GM19035 (cell line): ENCODE measurements at regions not wholly inside any gene's neighbourhood (a gene's known extent, or its start where the extent isn't known, plus 50 kb on each side); places are given as distances from the start of the nearest gene placed in this dataset.
"Not testable (repeated sequence)": the region's sequence is repeated elsewhere in the genome, so short reads cannot be mapped to it uniquely, and the experiment has no call there.

ENCODE experiments used
- ATAC-seq: cut with Tn5 transposase; IDR thresholded peaks from one replicate; pipeline ENCODE4 v1.9.1; 2021; ENCODE audit not compliant: unreplicated experiment

DNA sequence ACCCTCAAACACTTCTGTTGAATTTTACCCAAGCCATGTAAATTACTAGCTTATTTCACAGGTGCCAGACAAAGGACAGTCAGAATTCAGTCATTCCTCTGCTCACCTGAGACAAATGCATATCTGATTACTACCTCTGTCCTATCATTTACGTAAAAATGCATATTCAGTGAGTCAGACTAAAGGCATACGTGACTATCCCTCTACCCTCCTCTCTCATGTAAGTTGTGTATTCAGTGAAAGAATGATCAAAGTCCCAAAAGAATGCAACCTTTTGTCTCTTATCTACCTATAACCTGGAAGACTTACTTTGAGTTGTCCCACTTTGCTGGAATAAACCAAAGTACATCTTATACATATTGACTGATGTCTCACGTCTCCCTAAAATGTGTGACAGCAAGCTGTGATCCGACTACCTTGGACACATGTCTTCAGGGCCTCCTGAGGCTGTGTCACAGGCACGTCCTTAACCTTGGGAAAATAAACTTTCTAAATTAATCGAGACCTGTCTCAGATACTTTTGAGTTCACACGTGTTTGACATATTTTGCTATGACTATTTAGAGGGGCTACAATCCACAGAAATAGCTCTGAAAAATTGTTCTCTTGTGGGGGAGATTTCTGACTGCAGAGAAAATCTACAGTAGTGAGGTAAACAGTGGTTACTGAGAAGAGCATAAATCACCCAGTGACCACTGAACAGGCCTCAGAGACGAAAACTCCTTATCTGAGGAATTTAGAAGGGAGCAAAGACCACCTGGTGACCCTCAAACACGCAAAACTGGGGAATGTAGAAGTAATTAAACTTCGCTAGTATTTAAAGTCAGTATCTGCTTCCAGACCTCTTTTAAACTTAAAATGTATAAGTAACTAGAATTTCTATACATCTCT is 1575.8 kb downstream of the STIM2 start:
- no peak for ATAC-seq

DNA sequence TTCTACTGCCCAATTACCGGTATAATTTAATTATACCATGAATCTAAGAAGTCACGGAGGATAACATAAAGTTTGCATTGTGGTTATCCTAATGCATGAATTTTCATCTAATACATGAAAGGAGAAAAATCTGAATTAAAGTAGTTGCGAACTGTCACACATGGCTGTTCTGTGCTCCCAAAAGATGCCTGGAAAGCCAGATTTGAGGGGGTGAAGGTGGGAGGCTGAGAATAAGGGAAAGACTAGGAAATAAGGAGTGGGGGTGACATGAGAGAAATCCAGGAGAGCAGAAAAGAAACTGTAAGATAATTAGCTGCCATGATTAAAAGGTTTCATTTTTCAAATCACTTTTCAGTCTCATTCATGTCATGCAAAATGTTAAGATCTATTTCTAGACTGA is 1582.7 kb downstream of the STIM2 start:
- no peak for ATAC-seq

DNA sequence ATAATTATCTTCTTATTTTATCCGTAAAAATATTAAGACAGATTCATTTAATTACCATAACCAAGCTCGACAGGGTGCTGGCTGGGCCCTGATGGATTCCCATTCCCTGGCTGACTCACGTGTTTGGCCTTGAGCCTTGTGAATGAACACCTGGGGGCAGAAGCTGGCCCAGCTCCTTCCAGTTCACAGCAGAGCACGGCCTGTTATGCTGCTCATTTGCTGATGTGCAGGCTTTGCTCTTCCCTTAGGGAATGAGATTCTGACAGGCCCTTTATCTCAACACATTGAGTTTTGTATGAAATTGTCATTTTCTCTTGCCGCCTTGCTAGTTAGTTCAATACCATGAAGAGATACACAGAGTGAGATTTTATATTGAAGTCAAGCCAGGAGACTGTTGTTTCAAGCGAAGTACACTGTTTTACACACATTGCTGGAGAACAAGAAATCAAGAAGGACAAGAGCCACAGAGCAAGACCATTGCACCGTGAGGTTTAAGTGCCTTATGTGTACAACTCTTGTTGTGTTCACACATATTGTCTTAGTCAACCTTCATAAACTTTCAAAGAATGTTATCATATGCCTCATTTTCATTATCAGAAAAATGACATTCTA is 1583.3 kb downstream of the STIM2 start:
- ATAC-seq: no peak

DNA sequence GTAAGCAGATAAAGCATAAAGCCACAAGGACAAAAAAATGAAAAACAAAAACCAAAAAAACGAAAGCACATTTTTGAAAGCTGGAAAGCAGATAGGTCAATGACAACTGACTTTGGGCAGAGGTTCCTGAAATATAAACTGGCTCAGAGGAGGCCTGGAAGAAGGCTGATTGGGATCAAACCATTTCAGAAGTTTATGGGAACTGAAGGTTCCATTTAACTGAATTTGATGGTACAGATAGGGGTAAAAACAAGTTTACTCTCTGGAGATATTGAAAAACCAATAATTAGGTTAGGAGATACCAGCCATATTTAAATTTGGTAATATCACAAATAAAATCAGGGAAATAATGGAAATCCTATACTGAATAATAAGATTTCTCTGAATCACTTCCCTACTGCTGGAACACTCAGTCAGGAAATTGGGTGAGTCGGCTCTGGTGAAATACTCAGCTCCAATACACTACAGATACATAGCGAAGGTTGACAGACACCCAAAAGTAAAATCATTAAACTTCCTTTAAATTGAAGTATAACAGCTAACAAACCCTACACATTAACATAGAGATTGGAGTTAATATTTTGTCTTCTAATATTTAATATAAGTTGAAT is 1584.3 kb downstream of the STIM2 start:
- ATAC-seq: no peak

DNA sequence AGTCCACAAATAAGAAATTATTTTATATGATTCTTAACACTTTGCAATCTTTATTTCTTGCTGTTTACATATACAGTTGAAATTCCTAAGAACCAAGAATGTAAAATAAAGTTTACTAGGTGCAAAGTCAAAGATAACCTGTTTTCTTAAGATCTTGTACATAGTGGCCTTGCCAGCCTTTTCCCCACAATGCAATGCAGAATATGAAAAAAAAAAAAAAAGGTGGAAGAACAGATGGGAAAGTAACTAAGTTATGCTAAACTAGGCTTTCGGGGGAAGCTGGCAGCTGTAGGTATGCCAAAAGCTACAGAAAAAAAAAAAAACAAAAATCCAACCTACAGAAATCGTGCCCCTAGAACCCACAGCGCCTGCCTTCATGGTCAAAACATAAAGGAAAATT is 1588.4 kb downstream of the STIM2 start:
- no peak for ATAC-seq

DNA sequence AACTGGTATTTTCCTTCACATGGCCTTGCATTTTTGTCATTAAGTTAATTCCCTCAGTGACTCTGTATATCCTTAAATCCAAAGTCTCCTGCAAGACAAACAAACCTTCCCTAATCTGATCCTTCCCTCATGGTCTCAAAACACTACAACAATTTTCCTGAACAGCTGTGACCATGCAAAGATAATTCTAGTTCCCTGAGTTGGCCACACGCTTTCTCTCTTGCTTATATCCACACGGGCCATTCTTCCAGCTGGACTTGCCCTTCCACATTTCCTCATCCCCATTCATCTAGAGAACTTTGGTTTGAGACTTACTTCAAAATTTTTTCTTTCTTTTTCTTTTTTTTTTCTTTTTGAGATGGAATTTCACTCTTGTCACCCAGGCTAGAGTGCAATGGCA is 1590.7 kb downstream of the STIM2 start:
- ATAC-seq: no peak

DNA sequence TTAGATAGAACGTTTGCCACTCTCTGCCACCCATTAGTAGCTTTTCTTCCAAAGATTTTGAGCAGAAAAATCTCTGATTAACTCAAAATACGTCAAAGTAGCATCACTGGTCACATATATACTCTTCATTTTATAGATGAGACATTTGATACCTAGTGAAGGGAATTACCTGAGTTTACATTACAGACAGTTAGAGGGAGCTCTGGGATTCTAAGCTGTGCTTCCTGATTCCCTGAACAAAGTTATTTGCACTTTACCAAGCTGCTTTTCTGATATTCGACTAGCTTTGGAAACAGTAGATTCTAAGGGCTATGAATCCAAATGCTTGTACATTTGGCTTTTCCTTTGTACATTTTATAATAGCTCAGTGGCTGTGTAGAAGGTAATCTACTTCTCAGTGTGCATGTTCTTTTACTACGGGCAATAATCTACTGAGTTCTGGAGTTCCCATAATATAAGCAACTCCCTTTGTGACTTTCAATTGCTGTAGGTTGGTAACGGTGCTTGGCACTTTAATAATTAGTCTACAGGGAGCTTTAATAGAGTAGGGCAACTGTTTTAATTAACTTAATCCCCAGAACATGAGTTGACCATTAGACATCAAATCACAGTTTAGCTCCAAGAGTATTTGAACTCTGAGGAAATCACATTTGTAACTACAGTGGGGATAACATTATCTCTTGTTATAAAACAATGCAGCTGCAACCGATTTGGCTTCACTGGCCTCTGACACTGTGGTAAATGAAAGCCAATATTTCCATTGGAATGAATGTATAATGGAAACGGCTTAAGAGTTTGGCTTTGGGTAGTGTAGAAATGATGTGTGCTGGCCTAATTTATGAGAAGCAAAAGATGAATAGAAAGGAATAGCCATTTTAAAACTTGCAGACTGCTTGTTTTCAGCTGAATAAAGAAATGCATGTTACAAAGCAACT is 1602.4 kb downstream of the STIM2 start:
- no peak for ATAC-seq

DNA sequence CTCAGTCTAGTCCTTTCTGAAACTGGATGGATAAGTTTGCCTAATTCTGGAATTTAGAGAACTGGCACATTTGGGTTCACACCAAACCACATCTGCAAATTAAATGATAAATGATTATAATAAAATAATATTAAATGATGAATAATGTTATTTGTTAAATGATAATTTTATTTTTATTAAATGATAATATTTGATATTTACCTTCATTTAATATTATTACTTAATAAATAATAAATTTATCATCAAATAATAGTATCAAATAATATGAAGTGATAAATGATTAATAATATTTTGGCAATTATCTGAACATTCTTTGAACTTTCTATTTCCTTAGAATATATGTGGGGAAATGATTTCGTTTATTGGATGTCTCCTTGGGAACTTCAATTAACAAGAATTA is 1604.2 kb downstream of the STIM2 start:
- ATAC-seq: no peak

DNA sequence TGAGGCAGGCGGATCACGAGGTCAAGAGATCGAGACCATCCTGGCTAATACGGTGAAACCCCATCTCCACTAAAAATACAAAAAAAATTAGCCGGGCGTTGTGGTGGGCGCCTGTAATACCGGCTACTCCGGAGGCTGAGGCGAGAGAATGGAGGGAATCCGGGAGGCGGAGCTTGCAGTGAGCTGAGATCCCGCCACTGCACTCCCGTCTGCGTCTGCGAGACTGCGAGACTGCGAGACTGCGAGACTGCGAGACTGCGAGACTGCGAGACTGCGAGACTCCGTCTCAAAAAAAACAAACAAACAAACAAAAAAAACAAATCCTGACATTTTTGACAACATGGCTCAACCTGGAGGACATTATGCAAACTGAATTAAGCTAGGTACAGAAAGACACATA is 1606.2 kb downstream of the STIM2 start:
- not testable (repeated sequence) for ATAC-seq

DNA sequence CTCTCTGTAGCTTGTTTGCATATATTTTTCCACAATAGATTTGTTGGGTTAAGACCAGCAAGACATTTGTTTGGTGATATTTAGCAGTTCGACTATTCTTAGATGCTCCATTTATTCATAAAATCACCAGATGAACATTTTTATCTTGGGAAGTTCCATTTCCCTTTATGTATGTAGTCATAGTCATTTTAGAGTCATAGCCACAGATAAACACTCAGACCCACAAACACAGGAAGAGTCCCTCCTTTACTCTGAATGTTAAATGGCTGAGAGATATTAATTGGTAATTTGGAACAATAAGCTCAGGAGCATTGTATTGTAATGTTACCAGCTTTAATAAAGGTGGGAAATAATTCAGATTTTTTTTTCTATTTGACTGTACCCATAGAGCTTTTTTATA is 1608.7 kb downstream of the STIM2 start:
- ATAC-seq: no peak

DNA sequence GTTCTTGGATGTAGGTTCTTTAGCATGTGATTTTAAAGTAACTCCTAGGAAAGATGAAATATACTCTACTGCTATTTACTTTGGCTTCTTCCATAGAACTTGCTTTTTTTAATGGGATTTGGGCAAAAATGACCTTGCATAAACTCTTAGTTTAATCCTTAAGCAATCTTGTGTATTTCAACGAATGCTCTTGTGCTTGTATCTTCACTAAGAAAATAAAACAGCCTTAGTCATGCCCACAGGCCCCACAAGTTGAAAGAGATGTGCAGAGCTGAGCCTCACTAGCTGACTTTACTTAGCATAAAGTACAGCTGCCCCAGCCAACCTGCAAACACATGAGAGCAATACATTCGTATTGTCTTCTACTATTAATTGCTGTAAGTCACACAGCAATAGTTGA is 1609.2 kb downstream of the STIM2 start:
- ATAC-seq: no peak

DNA sequence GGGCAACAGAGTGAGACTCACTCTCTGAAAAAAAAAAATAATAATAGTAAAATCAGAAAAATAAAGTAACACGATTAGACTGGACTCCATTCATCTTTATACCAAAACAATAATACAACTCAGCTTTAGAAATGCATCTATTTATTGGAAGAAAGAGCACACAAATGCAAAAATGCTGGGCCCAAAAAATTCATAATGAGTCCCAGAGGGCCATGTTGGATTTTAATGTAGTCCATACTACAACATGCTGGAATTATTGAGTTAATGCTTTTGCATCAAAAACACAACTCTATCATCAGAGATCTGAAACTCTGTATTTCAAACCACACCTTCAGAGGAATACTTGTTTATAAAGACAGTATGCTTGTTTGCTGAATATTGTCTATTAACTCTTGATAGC is 1614.7 kb downstream of the STIM2 start:
- ATAC-seq: no peak

DNA sequence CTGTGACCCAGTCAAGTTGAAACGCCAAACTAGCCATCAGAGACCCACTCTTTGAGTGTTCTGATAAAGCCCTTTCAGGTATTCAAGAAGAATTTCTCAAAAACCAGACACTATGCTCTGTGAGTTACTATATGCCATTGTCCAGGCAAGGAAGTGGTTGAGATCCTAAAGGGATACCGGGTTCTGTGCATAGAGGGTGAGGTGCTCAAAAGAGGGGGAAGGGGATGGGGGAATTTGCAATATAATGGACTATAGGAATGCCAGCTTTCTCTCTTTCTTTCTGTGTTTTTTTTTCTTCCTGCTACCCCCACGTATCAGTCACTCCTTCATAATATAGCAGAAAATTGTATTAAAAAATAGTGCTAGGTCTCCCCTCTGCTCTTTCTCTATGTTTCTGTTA is 1619.0 kb downstream of the STIM2 start:
- ATAC-seq: no peak

DNA sequence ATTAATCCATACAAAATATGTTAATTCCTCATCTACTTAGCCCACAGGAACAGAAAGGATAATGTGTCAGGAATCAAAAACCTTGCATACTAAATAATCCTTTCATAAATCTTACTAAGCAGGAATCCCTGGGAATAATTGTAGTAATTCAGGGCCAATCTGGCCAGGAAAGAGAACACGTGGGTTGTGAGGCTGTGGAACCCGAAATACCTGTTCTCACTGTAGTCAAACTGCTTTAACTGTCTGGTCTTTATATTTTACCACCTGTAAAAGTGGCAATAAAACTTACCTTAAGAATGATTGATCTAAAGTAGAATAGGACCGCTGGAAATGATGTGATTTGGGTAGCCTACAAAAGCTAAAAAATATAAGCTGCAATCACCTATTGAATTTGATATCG is 1620.9 kb downstream of the STIM2 start:
- ATAC-seq: no peak

DNA sequence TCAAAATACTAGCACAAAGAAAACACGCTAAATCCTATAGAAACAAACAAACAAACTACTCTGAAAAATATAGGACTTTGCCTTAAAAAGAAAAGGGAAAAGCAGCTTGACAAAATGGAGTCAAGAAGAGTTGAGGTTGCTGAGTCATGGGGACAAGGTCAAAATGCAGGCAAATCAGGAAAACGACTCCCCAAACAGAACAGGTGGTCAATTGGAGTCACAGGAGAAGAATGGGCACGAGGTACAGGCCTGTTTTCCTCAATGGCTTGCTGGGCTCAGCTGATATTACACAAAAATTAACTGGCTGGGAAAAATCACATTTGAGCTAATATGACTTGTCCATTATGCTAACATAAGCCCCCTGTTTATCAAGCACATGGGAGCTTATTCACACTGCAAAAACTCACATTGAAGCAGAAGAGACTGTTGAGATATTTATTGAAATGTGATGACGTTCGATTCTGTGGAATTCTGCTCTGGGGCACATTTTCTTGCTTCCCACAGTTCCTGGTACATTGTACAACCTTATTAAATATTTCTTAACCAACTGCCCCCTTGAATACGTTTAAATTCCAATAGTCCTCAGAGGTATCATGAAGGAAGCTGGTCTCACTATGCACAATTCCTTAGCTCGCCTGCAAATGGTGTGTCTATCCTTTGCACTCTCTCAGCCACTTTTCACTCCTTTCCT is 1622.1 kb downstream of the STIM2 start:
- no peak for ATAC-seq

DNA sequence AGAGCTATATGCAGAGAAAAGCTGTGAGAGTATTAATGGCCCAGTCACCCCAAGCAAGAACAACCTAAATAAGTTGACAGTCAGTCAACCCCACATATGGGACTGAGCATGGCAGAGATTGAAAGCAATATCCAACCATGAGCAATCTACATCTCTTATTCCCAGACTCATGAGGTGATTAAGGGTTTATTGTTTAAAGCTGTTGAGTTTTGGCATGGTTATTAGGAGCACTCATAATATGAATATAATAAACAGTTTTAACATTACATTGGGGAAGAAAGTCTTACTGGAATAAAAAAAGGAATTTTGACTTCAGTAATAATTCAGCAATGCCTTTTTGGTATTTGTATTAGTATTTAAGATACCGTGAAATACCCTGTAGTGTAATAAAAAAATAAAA is 1627.4 kb downstream of the STIM2 start:
- no peak for ATAC-seq

DNA sequence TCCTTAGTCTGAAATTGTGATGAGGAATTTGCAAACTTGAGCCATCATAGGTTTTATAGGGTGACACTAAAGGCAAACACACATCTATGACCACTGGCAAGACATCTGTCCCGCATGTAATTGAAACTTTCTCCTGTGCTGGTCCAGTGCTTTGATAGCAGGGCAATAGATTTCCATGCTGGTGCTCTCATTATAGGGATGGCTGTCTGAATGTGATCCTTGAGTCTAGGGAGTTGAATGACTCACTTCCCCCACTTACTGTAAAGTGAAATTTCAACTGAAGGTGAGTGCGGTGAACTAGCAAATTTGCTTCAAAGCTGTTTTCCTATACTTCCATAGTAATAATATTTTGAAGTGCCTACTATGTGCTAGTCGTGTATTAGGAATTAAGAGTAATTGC is 1630.0 kb downstream of the STIM2 start:
- no peak for ATAC-seq

DNA sequence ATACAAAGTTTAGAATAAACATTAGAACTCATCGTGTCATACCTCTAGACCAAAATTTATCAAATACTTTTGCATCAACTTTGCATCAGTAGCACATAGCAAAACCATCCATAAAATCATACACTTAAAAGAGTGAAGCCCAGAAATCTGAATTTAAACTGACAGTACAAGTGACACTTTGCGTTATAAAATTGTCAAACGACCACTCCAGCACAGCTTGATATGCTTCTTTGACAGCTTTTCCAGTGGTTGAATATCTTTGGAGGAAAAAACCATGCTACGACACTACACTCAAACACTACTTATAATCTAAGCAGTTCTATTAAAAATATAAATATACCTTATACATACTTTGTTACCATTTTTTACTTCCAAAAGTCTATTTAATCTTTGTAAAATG is 1644.4 kb downstream of the STIM2 start:
- ATAC-seq: no peak

DNA sequence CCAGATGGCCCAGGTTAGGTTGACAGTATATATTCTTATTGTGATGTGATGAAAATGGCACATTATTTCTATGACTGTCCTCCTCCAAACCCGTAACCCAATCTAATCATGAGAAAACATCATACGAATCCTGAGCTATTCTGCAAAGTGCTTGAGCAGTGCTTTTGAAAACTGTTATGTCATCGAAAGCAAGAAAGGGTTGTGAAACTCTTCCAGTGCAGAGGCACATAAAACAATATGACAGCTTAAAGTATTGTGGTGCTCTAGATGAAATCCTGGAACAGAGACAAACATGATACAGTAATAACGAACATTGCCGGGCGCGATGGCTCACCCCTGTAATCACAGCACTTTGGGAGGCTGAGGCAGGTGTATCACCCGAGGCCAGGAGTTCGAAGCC is 1648.0 kb downstream of the STIM2 start:
- ATAC-seq: no peak

DNA sequence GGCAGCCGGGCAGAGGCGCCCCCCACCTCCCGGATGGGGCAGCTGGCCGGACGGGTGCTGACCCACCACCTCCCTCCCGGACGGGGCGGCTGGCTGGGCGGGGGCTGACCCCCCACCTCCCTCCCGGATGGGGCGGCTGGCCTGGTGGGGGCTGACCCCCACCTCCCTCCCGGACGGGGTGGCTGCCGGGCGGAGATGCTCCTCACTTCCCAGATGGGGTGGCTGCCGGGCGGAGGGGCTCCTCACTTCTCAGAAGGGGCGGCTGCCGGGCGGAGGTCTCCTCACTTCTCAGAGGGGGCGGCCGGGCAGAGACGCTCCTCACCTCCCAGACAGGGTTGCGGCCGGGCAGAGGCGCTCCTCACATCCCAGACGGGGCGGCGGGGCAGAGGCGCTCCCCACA is 1654.1 kb downstream of the STIM2 start:
- ATAC-seq: not testable (repeated sequence)
